Psoas muscle (tissue), 7 donors: ENCODE measurements at regions not wholly inside any gene's neighbourhood (a gene's known extent, or its start where the extent isn't known, plus 50 kb on each side); places are given as distances from the start of the nearest gene placed in this dataset.

Experiments used
- ATAC-seq, 4 donors: fragments of 200-7000 bp; cut with Tn5 transposase; one replicate each; pipeline ENCODE4 v1.9.1; 2020; ENCODE audit warnings: moderate library complexity in 3 of 4, mild to moderate bottlenecking in 2 of 4
- DNase-seq, 2 donors: peaks; one replicate each; pipeline ENCODE4 v3.0.0-alpha.2; 2020
- H3K27ac ChIP-seq: fragments of 200-600 bp; one replicate; pipeline ENCODE4 v1.8.0; 2022
- H3K27me3 ChIP-seq, 3 donors: fragments of 200-600 bp in 1 of 3; one replicate each; pipeline versions ENCODE4 v1.6.1 to v1.8.0; 2013 to 2022; ENCODE audit warnings: low read length in 2 of 3, mild to moderate bottlenecking in 2 of 3, moderate library complexity in 1 of 3; ENCODE audit not compliant: insufficient read depth in 3 of 3
- H3K36me3 ChIP-seq, 2 donors: fragments of 200-600 bp in 1 of 2; one replicate each; pipeline versions ENCODE4 v1.6.1 to v1.8.0; 2013 to 2022; ENCODE audit warnings: low read depth in 1 of 2, mild to moderate bottlenecking in 1 of 2, moderate library complexity in 1 of 2; ENCODE audit not compliant: insufficient read depth in 1 of 2
- H3K4me1 ChIP-seq: fragments of 200-600 bp; one replicate; pipeline ENCODE4 v1.8.0; 2022
- H3K4me3 ChIP-seq: fragments of 200-600 bp; one replicate; pipeline ENCODE4 v1.8.0; 2022; ENCODE audit warnings: mild to moderate bottlenecking
- H3K9me3 ChIP-seq: fragments of 200-600 bp; one replicate; pipeline ENCODE4 v1.8.0; 2022
- WGBS, 3 donors: extraction: QIAGEN DNeasy Blood & Tissue Kit; methylation state at CpG; one replicate each; pipeline versions ENCODE4 v1.1.6 to v1.1.7; 2013; 5-methylcytosine and 5-hydroxymethylcytosine counted together
- intact Hi-C, 2 donors: fragments of 100-400 bp; cut with DNase I; formaldehyde crosslinking; loops; one replicate each; pipeline versions ENCODE4 v1.11.0 to v1.14.2; 2022
- TF ChIP-seq, protein P1 (sequence below): fragments of 200-600 bp; IDR thresholded peaks from one replicate; pipeline ENCODE4 v1.8.0; 2022; ENCODE audit warnings: antibody characterized with exemption
- donor health status: healthy with polysubstance abuse.
- donor health status: DM: no; HTN: no; CAD: no; lungs with moderate emphysema.
- donor health status: Bipolar disorder and iron deficiency.
- donor health status: healthy.
- donor health status: DM: yes; HTN: yes; CAD: no.
- donor health status: DM: no; HTN: no; CAD: no.
- donor health status: DM: yes; HTN: yes; CAD: no.

DNA sequence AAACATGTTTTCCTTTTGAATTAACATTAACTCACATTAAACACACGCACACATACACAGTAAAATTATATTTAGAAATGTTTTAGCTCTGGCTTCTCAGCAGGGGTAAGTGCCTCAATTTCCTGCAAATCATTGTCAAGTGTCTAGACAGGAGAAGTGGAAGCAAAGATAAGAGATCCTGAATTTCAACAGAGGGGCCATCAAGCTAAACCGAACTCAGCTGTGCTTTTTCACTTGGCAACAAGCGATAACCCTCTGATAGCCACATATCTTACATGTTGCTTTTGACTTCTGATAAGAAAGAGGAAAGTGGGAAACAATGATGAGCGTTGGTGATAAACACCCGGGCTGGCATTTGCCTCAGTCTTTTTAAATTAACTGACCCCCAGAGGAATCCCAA is 79.7 kb upstream of the SPDL1 start:
- no peak for DNase-seq
- no peaks in the 10 kb centered on the region for H3K36me3 ChIP-seq
- TF ChIP-seq, protein P1, sequence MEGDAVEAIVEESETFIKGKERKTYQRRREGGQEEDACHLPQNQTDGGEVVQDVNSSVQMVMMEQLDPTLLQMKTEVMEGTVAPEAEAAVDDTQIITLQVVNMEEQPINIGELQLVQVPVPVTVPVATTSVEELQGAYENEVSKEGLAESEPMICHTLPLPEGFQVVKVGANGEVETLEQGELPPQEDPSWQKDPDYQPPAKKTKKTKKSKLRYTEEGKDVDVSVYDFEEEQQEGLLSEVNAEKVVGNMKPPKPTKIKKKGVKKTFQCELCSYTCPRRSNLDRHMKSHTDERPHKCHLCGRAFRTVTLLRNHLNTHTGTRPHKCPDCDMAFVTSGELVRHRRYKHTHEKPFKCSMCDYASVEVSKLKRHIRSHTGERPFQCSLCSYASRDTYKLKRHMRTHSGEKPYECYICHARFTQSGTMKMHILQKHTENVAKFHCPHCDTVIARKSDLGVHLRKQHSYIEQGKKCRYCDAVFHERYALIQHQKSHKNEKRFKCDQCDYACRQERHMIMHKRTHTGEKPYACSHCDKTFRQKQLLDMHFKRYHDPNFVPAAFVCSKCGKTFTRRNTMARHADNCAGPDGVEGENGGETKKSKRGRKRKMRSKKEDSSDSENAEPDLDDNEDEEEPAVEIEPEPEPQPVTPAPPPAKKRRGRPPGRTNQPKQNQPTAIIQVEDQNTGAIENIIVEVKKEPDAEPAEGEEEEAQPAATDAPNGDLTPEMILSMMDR, result no peak
- no peaks in the 10 kb centered on the region for H3K4me1 ChIP-seq
- H3K9me3 ChIP-seq, result no peaks in the 10 kb centered on the region
- no peaks in the 10 kb centered on the region for H3K27me3 ChIP-seq
- no peak overlapping the region for H3K4me3 ChIP-seq
- 57 to 60% (median 59%) methylated on average over 5 of the region's 5 CpGs for WGBS, 3 donors
- intact Hi-C loops, result no loop called here
- no peak for ATAC-seq
- H3K27ac ChIP-seq, result no peak overlapping the region

DNA sequence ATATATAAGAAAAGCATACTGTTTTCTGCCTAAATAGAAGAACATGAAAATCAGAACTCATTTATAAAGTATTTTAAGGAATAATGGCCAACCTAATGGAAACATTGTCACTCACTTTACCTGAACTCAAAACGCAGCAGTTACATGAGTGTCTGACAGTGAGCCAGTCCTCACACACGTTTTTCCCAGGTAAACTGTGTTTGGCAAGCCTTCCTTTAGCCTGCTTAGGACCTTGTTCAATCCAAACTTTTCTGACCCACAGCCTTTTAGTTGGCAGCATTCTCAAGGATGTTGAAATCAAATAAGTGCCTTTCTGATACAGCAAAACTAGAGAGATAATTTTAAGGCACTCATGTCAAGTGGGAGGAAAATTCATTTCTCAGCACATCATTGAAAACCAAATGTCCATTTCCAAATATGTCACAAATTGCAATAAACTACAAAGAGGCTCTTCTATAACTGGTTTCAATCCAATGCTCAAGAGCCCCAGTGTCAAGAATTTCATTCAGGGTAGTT is 83.5 kb upstream of the SPDL1 start:
- ATAC-seq (no peak), DNase-seq (no peak)
- 51 to 61% (median 53%) methylated on average over 2 of the region's 2 CpGs for WGBS, 3 donors
- no peaks in the 10 kb centered on the region for H3K4me1 ChIP-seq
- intact Hi-C loops, result no loop called here
- no peak overlapping the region for H3K27ac ChIP-seq
- H3K4me3 ChIP-seq, result no peak overlapping the region
- H3K27me3 ChIP-seq, result no peaks in the 10 kb centered on the region
- H3K36me3 ChIP-seq, result no peaks in the 10 kb centered on the region
- H3K9me3 ChIP-seq, result no peaks in the 10 kb centered on the region
- TF ChIP-seq, protein P1, result no peak

DNA sequence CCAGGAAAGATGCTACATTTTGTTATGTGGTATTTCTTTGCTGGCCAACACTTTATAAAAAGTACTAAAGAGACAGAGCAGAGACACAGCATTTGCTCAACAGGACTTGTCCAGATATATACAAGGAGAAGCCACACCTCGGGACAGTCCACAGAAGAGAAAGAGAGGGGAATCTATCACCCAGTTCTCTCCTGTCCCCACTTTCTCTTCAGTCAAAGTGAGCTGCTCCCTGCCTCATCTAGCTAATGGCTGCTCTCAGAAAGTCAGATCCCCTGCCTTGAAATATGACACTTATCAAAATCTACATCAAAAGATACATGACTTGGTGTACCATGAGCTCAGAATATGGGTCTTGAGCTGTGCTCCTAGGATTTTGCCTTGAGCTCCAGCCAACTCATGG is 86.7 kb upstream of the SPDL1 start:
- intact Hi-C loops, result no loop called here
- Histone ChIP-seq H3K9me3 (no peaks in the 10 kb centered on the region), H3K4me3 (no peak overlapping the region), H3K27ac (no peak overlapping the region), H3K4me1 (no peaks in the 10 kb centered on the region), H3K27me3 (no peaks in the 10 kb centered on the region), H3K36me3 (no peaks in the 10 kb centered on the region)
- DNase-seq (no peak), ATAC-seq (no peak)
- 54 to 89% (median 63%) methylated on average over 1 of the region's 1 CpG for WGBS, 3 donors
- TF ChIP-seq, protein P1, result no peak

DNA sequence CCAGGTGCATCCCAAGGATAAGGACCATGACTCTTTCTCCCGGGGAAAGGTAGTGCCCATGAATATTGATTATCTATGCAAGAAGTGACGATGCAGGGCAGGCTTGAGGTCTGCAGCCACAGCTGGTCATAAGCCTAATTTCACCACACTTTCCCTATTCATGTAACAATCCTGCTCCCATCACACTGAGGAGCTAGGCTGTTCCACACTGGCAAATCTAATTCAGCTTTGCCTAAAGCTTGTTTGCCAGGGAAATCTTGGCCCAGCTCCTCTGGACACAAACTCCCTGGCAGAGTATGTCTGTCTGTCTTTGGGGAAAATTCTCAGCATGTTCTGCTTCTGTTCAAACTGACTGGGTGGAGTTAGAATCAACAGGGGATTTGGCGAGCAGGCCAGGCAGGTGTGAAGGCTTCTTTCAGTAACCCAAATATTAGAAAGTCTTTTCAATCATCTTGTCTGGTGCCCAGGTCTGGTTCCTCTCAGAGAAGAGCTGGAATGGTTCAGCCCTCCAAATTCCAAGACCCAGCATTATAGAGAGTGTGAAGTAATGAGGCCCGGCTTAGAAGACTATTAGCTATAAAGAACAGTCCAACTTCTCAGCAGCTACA is 88.5 kb upstream of the SPDL1 start:
- 27 to 32% (median 32%) methylated on average over 4 of the region's 4 CpGs for WGBS, 3 donors
- ATAC-seq (no peak), DNase-seq (no peak)

More for the DNA sequence above, 88.5 kb upstream of the SPDL1 start:
- no peaks in the 10 kb centered on the region for H3K9me3 ChIP-seq
- TF ChIP-seq, protein P1, result no peak
- no peaks in the 10 kb centered on the region for H3K36me3 ChIP-seq
- H3K27me3 ChIP-seq, result no peaks in the 10 kb centered on the region
- H3K4me3 ChIP-seq, result no peak overlapping the region
- no peaks in the 10 kb centered on the region for H3K4me1 ChIP-seq
- H3K27ac ChIP-seq, result no peak overlapping the region
- intact Hi-C loops, result no loop called here
